ENCODE measurements at regions not wholly inside any gene's neighbourhood (a gene's known extent, or its start where the extent isn't known, plus 50 kb on each side); places are given as distances from the start of the nearest gene placed in this dataset.

DNA sequence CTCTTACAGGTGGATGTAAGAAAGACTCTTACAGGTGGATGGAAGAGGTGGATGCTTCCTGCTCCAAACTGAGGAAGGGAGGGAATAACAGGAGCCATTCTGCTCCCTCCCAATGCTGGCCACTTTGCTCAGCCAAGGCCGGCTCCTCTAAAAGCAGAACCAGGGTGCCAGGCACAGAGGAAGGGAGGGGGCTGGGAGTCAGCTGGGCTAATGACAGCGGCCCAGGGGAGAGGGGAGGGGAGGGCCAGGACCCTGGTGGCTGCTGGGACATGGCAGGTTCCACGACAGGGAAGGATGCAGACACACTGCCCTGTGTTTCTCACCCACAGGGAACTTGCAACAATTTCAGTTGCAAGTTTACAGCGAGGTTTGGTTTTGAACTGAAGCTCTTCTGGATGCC, 173.4 kb downstream of the ANAPC1 start:
- Mint-ChIP-seq H3K4me1 (ENCODE audit: insufficient read depth, unreplicated experiment) (peaks cover 28% of the 10 kb centered on the region), H3K4me3 (ENCODE audit: unreplicated experiment) (no peak overlapping the region), H3K27ac (ENCODE audit: low read depth, unreplicated experiment) (no peak overlapping the region), H3K27me3 (ENCODE audit: insufficient read depth, unreplicated experiment) (no peaks in the 10 kb centered on the region), H3K36me3 (ENCODE audit: insufficient read depth, unreplicated experiment) (no peaks in the 10 kb centered on the region), H3K9me3 (ENCODE audit: unreplicated experiment) (no peaks in the 10 kb centered on the region)
- intact Hi-C loops (cut with micrococcal nuclease): no loop called here
- TF ChIP-seq, protein P1, sequence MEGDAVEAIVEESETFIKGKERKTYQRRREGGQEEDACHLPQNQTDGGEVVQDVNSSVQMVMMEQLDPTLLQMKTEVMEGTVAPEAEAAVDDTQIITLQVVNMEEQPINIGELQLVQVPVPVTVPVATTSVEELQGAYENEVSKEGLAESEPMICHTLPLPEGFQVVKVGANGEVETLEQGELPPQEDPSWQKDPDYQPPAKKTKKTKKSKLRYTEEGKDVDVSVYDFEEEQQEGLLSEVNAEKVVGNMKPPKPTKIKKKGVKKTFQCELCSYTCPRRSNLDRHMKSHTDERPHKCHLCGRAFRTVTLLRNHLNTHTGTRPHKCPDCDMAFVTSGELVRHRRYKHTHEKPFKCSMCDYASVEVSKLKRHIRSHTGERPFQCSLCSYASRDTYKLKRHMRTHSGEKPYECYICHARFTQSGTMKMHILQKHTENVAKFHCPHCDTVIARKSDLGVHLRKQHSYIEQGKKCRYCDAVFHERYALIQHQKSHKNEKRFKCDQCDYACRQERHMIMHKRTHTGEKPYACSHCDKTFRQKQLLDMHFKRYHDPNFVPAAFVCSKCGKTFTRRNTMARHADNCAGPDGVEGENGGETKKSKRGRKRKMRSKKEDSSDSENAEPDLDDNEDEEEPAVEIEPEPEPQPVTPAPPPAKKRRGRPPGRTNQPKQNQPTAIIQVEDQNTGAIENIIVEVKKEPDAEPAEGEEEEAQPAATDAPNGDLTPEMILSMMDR (IDR thresholded peaks at IDR 0.05; ENCODE audit: unreplicated experiment): no peak
- no TSS peak for BruUV-seq (replicated peaks)
- DNase-seq (ENCODE audit: unreplicated experiment): no peak
- ChIA-PET POLR2A (no interaction called here), CTCF (no interaction called here)

DNA sequence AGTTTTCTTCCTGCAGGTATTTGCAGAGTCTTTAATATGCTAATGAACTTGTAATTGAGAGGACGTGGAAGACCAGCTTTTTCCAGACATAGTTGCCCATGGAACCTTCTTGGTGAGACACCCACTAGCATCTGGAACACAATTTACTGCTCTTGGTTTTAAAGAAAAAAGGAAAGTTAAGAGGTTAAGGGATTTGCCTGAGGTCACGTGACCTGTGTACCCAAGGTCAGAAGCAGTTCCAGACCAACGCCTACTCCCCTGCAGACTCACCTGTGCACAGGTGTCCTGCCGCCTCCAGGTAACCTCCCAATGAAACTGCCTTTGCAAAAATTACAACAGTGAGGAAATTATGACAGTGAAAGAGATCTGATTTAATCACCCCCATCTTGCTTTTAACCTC, 172.7 kb downstream of the ANAPC1 start:
- ChIA-PET POLR2A (no interaction called here), CTCF (no interaction called here)
- no peak for DNase-seq (ENCODE audit: unreplicated experiment)
- TF ChIP-seq, protein P1 (IDR thresholded peaks at IDR 0.05; ENCODE audit: unreplicated experiment): no peak
- H3K27me3 Mint-ChIP-seq (ENCODE audit: insufficient read depth, unreplicated experiment): no peaks in the 10 kb centered on the region
- H3K27ac Mint-ChIP-seq (ENCODE audit: low read depth, unreplicated experiment): no peak overlapping the region
- H3K36me3 Mint-ChIP-seq (ENCODE audit: insufficient read depth, unreplicated experiment): no peaks in the 10 kb centered on the region
- peaks cover 22% of the 10 kb centered on the region for H3K4me1 Mint-ChIP-seq (ENCODE audit: insufficient read depth, unreplicated experiment)
- H3K9me3 Mint-ChIP-seq (ENCODE audit: unreplicated experiment): no peaks in the 10 kb centered on the region
- H3K4me3 Mint-ChIP-seq (ENCODE audit: unreplicated experiment): no peak overlapping the region
- intact Hi-C loops (cut with micrococcal nuclease): no loop called here
- BruUV-seq (replicated peaks): no TSS peak

DNA sequence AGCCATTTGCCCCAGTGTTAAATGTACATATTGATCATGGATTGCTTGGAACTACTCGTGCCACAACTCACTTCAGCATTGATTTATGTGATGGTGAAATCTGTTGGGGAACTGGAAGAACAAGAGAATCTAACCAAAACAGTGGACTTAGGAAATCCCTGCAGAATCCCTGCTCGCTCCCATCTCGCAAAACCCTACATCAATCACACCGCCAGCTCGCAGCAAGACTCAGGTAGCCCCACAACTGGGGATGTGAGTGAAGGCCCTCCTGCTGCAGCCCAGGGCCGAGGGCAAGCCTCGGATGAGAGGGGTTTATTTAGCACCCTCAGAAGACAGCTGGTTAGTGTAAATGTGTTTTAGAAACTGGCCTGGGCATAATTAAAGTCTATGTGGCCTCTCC, 171.6 kb downstream of the ANAPC1 start:
- CTCF ChIA-PET: no interaction called here
- no peak for DNase-seq (ENCODE audit: unreplicated experiment)
- TF ChIP-seq, protein P1 (IDR thresholded peaks at IDR 0.05; ENCODE audit: unreplicated experiment): no peak

DNA sequence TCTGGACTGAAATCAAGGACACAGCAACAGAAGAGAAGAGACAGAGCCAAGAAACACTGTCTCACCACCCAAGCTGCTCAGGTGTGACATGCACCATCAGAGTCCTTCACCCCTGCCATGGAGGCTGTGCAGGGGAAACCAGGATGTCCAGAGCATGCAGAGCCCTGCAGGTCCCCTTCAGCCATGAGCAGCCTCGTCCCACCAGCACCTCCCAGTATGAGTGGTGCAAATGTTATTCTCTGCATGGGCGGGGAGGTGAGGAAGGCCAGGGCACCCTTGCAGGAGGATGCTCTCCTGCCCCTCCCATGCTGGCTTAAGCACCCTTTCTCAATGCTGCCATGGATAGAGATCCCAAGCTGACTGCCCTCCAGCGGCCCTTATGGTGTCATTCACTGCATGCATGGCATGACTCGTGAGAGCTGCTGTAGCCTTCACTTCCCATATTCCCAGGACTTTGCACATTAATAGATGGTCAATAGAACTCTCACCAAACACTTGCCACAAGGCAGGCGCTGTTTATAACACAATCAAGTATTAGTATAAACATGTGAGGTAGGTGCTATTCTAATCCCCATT, 171.0 kb downstream of the ANAPC1 start:
- Mint-ChIP-seq H3K36me3 (ENCODE audit: insufficient read depth, unreplicated experiment) (no peaks in the 10 kb centered on the region), H3K4me3 (ENCODE audit: unreplicated experiment) (no peak overlapping the region), H3K27me3 (ENCODE audit: insufficient read depth, unreplicated experiment) (no peaks in the 10 kb centered on the region), H3K4me1 (ENCODE audit: insufficient read depth, unreplicated experiment) (peaks cover 15% of the 10 kb centered on the region), H3K9me3 (ENCODE audit: unreplicated experiment) (no peaks in the 10 kb centered on the region), H3K27ac (ENCODE audit: low read depth, unreplicated experiment) (no peak overlapping the region)
- BruUV-seq (replicated peaks): no TSS peak
- ChIA-PET POLR2A (no interaction called here), CTCF (no interaction called here)
- TF ChIP-seq, protein P1 (IDR thresholded peaks at IDR 0.05; ENCODE audit: unreplicated experiment): no peak
- intact Hi-C loops (cut with micrococcal nuclease): no loop called here
- DNase-seq (ENCODE audit: unreplicated experiment): no peak

More for the DNA sequence above, 171.6 kb downstream of the ANAPC1 start:
- H3K27me3 Mint-ChIP-seq (ENCODE audit: insufficient read depth, unreplicated experiment): no peaks in the 10 kb centered on the region
- peaks cover 15% of the 10 kb centered on the region for H3K4me1 Mint-ChIP-seq (ENCODE audit: insufficient read depth, unreplicated experiment)
- no peaks in the 10 kb centered on the region for H3K9me3 Mint-ChIP-seq (ENCODE audit: unreplicated experiment)
- no peak overlapping the region for H3K27ac Mint-ChIP-seq (ENCODE audit: low read depth, unreplicated experiment)
- H3K4me3 Mint-ChIP-seq (ENCODE audit: unreplicated experiment): no peak overlapping the region
- BruUV-seq (replicated peaks): no TSS peak
- H3K36me3 Mint-ChIP-seq (ENCODE audit: insufficient read depth, unreplicated experiment): no peaks in the 10 kb centered on the region
- intact Hi-C loops (cut with micrococcal nuclease): no loop called here
- POLR2A ChIA-PET: no interaction called here

Data from MCF 10A (cell line).